Spleen (tissue), 11 donors: ENCODE measurements at regions not wholly inside any gene's neighbourhood (a gene's known extent, or its start where the extent isn't known, plus 50 kb on each side); places are given as distances from the start of the nearest gene placed in this dataset.

Experiments used
- DNase-seq: peaks from one replicate; pipeline ENCODE4 v3.0.0-alpha.2; 2020
- H3K27ac ChIP-seq, 8 donors: fragments of 200-600 bp; sonication (generic) in 7 of 8; 1 replicate in 4 of 8; 2 replicates in 4 of 8; pipeline versions ENCODE4 v1.5.0 to v1.8.0; 2016 to 2021; ENCODE audit warnings: inconsistent platforms in 4 of 8, mild to moderate bottlenecking in 4 of 8, moderate library complexity in 1 of 8
- H3K27me3 ChIP-seq, 7 donors: fragments of 200-600 bp; sonication (generic) in 6 of 7; replicated peaks in 1 of 7; 1 replicate in 4 of 7; 2 replicates in 3 of 7; pipeline versions ENCODE4 v1.5.0 to v1.8.0; 2016 to 2021; ENCODE audit warnings: inconsistent platforms in 3 of 7, mild to moderate bottlenecking in 1 of 7
- H3K36me3 ChIP-seq, 6 donors: fragments of 200-600 bp; sonication (generic) in 5 of 6; 1 replicate in 4 of 6; 2 replicates in 2 of 6; pipeline versions ENCODE4 v1.5.0 to v1.8.0; 2016 to 2021; ENCODE audit warnings: inconsistent platforms in 2 of 6
- H3K4me1 ChIP-seq, 6 donors: fragments of 200-600 bp; sonication (generic) in 5 of 6; 1 replicate in 3 of 6; 2 replicates in 3 of 6; pipeline versions ENCODE4 v1.5.0 to v1.8.0; 2016 to 2021; ENCODE audit warnings: inconsistent platforms in 3 of 6
- H3K4me3 ChIP-seq, 8 donors: fragments of 200-600 bp; sonication (generic) in 7 of 8; 1 replicate in 4 of 8; 2 replicates in 4 of 8; pipeline versions ENCODE4 v1.5.0 to v1.8.0; 2016 to 2021; ENCODE audit warnings: inconsistent platforms in 4 of 8, mild to moderate bottlenecking in 4 of 8, moderate library complexity in 2 of 8
- H3K9me3 ChIP-seq, 8 donors: fragments of 200-600 bp; sonication (generic) in 7 of 8; 1 replicate in 4 of 8; 2 replicates in 4 of 8; pipeline versions ENCODE4 v1.5.0 to v1.8.0; 2016 to 2021; ENCODE audit warnings: inconsistent platforms in 4 of 8
- CTCF ChIP-seq, 11 experiments: fragments of 200-600 bp in 7 of 11; fragments of 450-650 bp in 4 of 11; sonication (generic) in 4 of 11; IDR thresholded peaks in 8 of 11; conservative IDR thresholded peaks in 3 of 11; 1 replicate in 7 of 11; 2 replicates in 4 of 11; pipeline versions ENCODE4 v1.4.0 to v1.8.0; 2016 to 2021; ENCODE audit warnings: antibody characterized with exemption in 11 of 11, inconsistent platforms in 4 of 11, mild to moderate bottlenecking in 1 of 11
- POLR2A ChIP-seq, 3 donors: fragments of 450-650 bp; IDR thresholded peaks; one replicate each; pipeline ENCODE4 v1.5.1; 2017; ENCODE audit warnings: antibody characterized with exemption in 3 of 3, mild to moderate bottlenecking in 1 of 3
- POLR2AphosphoS5 ChIP-seq, 3 donors: sonication (generic); formaldehyde crosslinking; IDR thresholded peaks; one replicate each; pipeline ENCODE4 v1.5.1; 2017; ENCODE audit warnings: antibody characterized with exemption in 3 of 3
- WGBS, 5 donors: extraction: QIAGEN DNeasy Blood & Tissue Kit in 3 of 5; methylation state at CpG; one replicate each; pipeline versions ENCODE4 v1.1.5 to v1.1.7; 2013 to 2018; 5-methylcytosine and 5-hydroxymethylcytosine counted together
- intact Hi-C: fragments of 100-400 bp; cut with DNase I; formaldehyde crosslinking; loops from one replicate; pipeline ENCODE4 v1.15.0; 2023; ENCODE audit warnings: low total_unique reads
- donor health status: healthy with polysubstance abuse.
- donor health status: DM: no; HTN: no; CAD: no; lungs with moderate emphysema.
- donor health status: DM: no; HTN: no; CAD: no.
- donor health status: Bipolar disorder and iron deficiency.
- donor health status: healthy.
- donor health status: DM: no; HTN: no; CAD: no.
- donor health status: DM: yes; HTN: yes; CAD: no.

GRCh38 chr6:132043148-132043547 lies 92.0 kb upstream of the CCN2 start:
- no peak overlapping the region for H3K27ac ChIP-seq
- H3K36me3 ChIP-seq = no peaks in the 10 kb centered on the region
- no peak for DNase-seq
- H3K4me1 ChIP-seq = no peaks in the 10 kb centered on the region
- TF ChIP-seq POLR2AphosphoS5 (IDR thresholded peaks at IDR 0.05) (no peak), CTCF (IDR thresholded peaks at IDR 0.05 in 8 of 11, conservative IDR thresholded peaks at IDR 0.05 in 3 of 11) (no peak), POLR2A (IDR thresholded peaks at IDR 0.05) (no peak)
- H3K9me3 ChIP-seq = peaks cover 0 to 1% (median 0%) of the 10 kb centered on the region in 8 donors
- no peaks in the 10 kb centered on the region for H3K27me3 ChIP-seq
- WGBS, 5 donors = 71 to 88% (median 83%) methylated on average over 5 of the region's 5 CpGs
- intact Hi-C loops = no loop called here
- no peak overlapping the region for H3K4me3 ChIP-seq

GRCh38 chr6:132041706-132042105 lies 90.5 kb upstream of the CCN2 start:
- no peaks in the 10 kb centered on the region for H3K27me3 ChIP-seq
- no peaks in the 10 kb centered on the region for H3K36me3 ChIP-seq
- H3K9me3 ChIP-seq = no peaks in the 10 kb centered on the region
- DNase-seq = no peak
- H3K4me1 ChIP-seq = no peaks in the 10 kb centered on the region
- WGBS, 5 donors = 87 to 94% (median 91%) methylated on average over 3 of the region's 3 CpGs
- no peak overlapping the region for H3K27ac ChIP-seq
- intact Hi-C loops = no loop called here
- TF ChIP-seq POLR2A (IDR thresholded peaks at IDR 0.05) (no peak), POLR2AphosphoS5 (IDR thresholded peaks at IDR 0.05) (no peak), CTCF (IDR thresholded peaks at IDR 0.05 in 8 of 11, conservative IDR thresholded peaks at IDR 0.05 in 3 of 11) (no peak)
- H3K4me3 ChIP-seq = no peak overlapping the region

GRCh38 chr6:132028029-132028428 lies 76.9 kb upstream of the CCN2 start:
- DNase-seq = no peak
- intact Hi-C loops = no loop called here
- H3K27ac ChIP-seq = no peak overlapping the region
- TF ChIP-seq CTCF (IDR thresholded peaks at IDR 0.05 in 8 of 11, conservative IDR thresholded peaks at IDR 0.05 in 3 of 11) = no peak
- TF ChIP-seq POLR2AphosphoS5 (IDR thresholded peaks at IDR 0.05) = no peak
- no peak for TF ChIP-seq POLR2A (IDR thresholded peaks at IDR 0.05)
- no peak overlapping the region for H3K4me3 ChIP-seq
- no peaks in the 10 kb centered on the region for H3K4me1 ChIP-seq
- 64 to 85% (median 83%) methylated on average over 1 of the region's 1 CpG for WGBS, 5 donors
- no peaks in the 10 kb centered on the region for H3K36me3 ChIP-seq
- no peaks in the 10 kb centered on the region for H3K27me3 ChIP-seq
- peaks cover 0 to 3% (median 0%) of the 10 kb centered on the region in 8 donors for H3K9me3 ChIP-seq

GRCh38 chr6:132025468-132025867 lies 74.3 kb upstream of the CCN2 start:
- WGBS, 5 donors = 80 to 93% (median 85%) methylated on average over 5 of the region's 5 CpGs
- H3K36me3 ChIP-seq = no peaks in the 10 kb centered on the region
- peaks cover 0 to 3% (median 0%) of the 10 kb centered on the region in 8 donors for H3K9me3 ChIP-seq
- no peak overlapping the region for H3K4me3 ChIP-seq
- intact Hi-C loops = no loop called here
- DNase-seq = no peak
- TF ChIP-seq CTCF (IDR thresholded peaks at IDR 0.05 in 8 of 11, conservative IDR thresholded peaks at IDR 0.05 in 3 of 11) (no peak), POLR2A (IDR thresholded peaks at IDR 0.05) (no peak)
- no peaks in the 10 kb centered on the region for H3K4me1 ChIP-seq
- H3K27ac ChIP-seq = no peak overlapping the region
- H3K27me3 ChIP-seq = no peaks in the 10 kb centered on the region
